ENCODE measurements at regions not wholly inside any gene's neighbourhood (a gene's known extent, or its start where the extent isn't known, plus 50 kb on each side); places are given as distances from the start of the nearest gene placed in this dataset.
A peak's percentile ranks its signal among the peaks of the same experiment; 100 is the strongest.

DNA sequence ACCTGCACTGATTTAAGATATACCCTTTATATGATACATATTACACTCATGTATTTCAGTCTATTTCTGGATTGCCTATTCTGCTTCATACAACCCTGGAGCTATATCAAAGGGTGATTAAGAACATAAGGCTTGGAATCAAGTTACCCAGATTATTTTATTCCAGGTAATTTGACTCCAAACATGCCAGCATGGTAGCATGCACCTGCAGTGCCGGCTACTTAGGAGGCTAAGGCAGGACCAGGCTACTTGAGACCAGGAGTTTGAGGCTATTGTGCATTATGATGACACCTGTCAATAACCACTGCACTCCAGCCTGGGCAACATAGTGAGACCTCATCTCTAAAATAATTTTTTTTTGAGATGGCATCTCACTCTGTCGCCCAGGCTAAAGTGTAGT, 50.4 kb upstream of the NEO1 start:
- DNase-seq = peak; percentile 12

- no peak for DNase-seq
Observed at GRCh38 chr15:73000293-73000692, 52.0 kb upstream of the NEO1 start.

GRCh38 chr15:72999586-72999985, 52.7 kb upstream of the NEO1 start:
- DNase-seq = no peak

- DNase-seq = no peak
Observed at GRCh38 chr15:72998681-72999466, 53.4 kb upstream of the NEO1 start.

DNA sequence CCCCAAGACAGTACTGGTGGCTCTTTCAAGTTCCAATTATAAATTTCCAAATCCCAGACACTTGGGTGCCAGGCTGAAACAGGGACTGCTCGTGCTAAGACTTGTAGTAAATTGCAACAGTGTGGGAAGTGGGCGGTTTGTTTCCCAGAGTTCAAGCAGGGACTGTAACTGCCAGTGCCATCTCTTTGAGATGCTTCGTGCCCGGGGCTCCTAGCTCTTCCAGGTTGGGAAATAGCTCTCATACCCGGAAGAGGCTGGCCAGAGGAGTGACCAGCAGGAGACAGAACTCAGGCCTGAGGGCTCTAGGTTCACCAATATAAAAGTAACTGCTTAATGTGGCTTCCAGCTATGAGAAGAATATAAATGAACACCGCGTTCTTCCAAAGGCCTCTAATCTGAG, 54.0 kb upstream of the NEO1 start:
- no peak for DNase-seq

DNA sequence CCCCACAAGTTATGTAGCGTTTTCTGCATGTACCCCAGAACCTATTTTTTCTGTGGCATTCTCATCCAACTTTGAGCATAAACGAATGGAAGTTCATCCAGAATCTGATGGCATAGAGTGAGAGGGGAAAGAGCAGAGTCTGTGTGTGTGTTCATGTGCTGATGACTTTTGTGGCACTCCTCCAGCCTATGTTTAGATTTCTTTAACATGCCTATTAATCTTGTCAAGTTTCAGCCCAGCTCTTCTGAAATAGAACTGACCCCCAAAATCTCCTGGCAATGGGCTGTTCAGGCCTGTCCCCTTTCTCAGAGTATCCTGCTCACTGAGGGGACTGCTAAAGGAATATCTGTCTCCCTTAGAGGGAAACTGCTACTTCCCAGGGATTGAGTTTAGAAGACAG, 56.4 kb upstream of the NEO1 start:
- no peak for DNase-seq

- DNase-seq = peak; percentile 91
Observed at GRCh38 chr15:72994534-72995177, 57.6 kb upstream of the NEO1 start.

DNA sequence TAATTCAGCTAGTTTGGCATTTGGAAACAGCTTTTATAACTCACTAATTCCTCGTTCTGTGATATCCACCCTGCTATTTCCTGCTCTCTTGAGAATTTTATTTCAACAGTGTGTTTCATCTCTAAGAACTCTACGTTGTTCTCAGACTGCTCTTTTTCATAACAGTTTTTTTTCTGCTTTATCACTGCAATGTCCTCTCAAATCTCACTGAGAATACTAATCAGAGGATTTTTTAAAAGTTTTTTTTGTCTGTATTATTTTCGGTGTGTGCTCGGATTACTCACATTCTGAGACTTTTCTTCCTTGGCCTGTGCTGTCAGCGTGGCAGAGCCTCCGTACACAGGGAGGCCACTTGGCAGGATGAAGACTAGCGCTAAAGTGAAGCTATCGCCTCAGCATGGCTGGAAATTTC, 59.4 kb upstream of the NEO1 start:
- no peak for DNase-seq

- DNase-seq = no peak
Observed at GRCh38 chr15:72991026-72991425, 61.2 kb upstream of the NEO1 start.

DNA sequence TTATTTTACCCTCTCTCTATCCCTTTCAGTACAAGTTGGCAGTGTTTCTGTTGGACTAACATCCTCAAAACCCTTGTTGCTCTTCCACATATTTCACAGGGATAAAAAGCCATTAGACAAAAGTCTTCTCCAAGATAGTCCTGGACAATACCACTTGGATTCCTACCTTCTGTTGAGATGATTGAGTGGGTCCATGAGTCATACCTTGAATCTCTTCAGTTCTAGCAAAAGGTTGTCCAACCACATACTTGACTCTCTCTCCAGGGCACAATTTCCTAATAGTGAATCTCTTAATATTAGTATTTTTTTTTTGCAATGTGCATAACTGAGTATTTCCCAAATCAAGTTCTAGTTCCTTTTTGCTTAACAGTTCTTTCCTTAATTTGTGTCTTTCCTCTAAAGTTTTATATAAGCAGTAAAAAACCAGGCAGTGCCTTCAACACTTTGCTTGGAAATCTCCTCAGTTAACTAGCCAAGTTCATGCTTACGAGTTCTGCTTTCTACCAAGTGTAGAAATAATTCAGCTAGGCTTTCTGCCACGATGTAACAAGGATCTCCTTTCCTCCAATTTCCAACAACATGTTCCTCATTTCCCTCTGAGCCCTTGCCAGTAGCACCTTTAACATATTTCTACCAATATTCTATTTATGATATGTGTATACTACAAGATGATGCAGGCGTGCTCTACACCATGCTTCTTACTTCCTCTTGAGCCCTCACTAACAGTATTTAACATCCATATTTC, 68.3 kb upstream of the NEO1 start:
- DNase-seq = no peak

DNA sequence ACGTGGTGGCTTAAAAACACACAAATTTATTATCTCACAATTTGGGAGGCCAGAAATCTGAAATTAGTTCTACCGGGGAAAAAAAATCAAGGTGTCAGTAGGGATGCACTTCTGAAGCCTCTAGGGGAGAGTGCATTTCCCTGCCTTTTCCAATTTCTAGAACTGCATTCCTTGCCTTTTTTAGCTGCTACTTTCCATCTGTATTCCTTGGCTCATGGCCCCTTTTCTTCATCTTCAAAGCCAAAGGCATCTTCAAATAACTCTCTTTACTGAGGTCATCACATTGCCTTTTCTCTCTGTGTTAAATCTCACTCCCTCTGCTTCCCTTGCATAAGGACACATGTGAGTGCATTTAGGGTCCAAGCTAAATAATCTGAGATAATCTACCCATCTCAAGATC, 69.5 kb upstream of the NEO1 start:
- DNase-seq = no peak

GRCh38 chr15:72980661-72981060, 71.6 kb upstream of the NEO1 start:
- DNase-seq = no peak

- DNase-seq = no peak
Observed at GRCh38 chr15:72979791-72980190, 72.5 kb upstream of the NEO1 start.

DNA sequence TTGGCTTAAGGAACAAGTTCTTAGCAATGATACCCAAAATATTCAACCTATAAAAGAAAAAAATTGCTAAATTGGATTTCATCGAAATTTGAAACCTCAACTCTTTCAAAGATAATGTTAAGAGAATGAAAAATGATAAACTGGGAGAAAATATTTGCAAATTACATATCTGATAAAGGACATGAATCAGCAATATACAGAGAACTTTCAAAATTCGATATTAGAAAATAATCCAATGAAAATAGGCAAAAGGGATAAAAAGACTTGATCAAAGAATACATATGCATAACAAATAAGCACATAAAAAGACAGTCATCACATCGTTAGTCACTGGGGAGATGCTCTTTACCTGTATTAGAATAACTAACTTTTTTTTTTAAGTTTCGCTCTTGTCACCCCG, 73.0 kb upstream of the NEO1 start:
- no peak for DNase-seq

- no peak for DNase-seq
Observed at GRCh38 chr15:72978223-72978622, 74.0 kb upstream of the NEO1 start.

DNA sequence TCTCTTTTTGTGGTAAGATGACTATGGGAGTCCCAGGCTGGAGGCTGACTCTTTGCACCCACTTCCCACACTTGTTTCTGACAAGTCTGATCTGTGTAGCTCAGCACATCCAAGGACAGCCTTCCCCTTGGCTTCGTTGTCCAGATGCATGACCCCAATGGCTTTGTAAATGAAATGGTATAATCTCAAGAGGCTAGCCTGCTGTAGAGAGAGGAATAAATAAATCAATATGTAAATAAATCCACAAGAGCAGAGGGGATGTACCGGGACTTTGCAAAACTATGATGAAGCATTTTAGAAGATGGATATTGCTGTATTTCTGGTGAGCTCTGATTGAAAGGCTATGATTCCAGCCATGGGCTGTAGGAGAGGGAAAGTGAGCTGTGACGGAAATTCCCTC, 79.9 kb upstream of the NEO1 start:
- DNase-seq = no peak

- DNase-seq = no peak
Observed at GRCh38 chr15:72971766-72972165, 80.5 kb upstream of the NEO1 start.

DNA sequence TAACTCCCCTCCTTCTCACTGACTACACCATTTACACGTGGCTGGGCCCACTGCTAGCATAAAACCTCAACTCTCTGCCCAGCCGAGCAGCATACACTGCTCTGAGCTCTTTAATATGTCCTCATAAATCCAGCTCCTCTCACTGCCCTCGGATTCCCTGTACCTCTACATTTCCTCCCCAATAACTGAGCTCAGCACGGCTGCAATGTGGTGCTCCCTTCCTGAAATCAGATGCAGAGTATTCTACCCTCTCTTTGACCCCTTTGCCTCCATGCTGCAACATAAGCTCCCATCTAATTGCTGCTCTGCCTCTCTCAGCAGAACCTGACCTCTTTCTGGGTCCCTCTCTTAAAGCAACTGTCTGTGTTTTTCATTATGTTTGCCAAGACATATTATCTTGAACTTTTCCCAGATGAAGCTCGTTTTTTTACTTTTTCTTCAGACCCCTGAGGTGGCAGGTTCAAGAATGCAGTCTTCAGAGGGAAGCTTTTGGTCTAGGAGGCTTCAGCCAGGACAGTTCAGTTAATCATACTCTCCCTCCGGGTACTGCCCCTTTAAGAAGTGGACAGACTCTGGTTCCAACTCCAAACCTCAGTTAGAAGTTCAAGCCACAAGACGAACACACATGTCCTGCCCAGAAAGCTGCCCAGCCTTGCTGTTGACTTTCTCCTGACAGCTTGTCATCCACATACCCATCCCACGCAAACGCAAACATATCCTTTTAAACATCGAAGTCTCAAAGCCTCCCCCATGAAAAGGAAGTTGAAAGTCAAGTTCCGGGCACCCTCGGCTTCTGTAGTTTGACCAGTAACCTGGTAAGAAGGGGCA, 81.1 kb upstream of the NEO1 start:
- peak; percentile 16 for DNase-seq

- no peak for DNase-seq
Observed at GRCh38 chr15:72968531-72968922, 83.7 kb upstream of the NEO1 start.

- DNase-seq = no peak
Observed at GRCh38 chr15:72967811-72968530, 84.3 kb upstream of the NEO1 start.

- no peak for DNase-seq
Observed at GRCh38 chr15:72967397-72967796, 84.9 kb upstream of the NEO1 start.

- DNase-seq = no peak
Observed at GRCh38 chr15:72966641-72967040, 85.6 kb upstream of the NEO1 start.
